GM23338 (cell line): ENCODE measurements at regions not wholly inside any gene's neighbourhood (a gene's known extent, or its start where the extent isn't known, plus 50 kb on each side); places are given as distances from the start of the nearest gene placed in this dataset.

Experiments used
- ATAC-seq: fragments of 200-7000 bp; cut with Tn5 transposase; 3 replicates; pipeline ENCODE4 v1.9.1; 2020
- DNase-seq: peaks from one replicate; pipeline ENCODE4 v3.0.0-alpha.2; 2015; ENCODE audit warnings: low spot score
- H2AFZ ChIP-seq: fragments of 200-600 bp; sonication (generic); 2 replicates; pipeline ENCODE4 v1.8.0; 2016; ENCODE audit warnings: antibody characterized with exemption, mild to moderate bottlenecking, moderate library complexity
- H3F3A ChIP-seq: fragments of 200-600 bp; sonication (generic); replicated peaks from 2 replicates; pipeline ENCODE4 v1.8.0; 2017; ENCODE audit warnings: antibody characterized with exemption, mixed run types, low read depth
- H3K27ac ChIP-seq: fragments of 200-600 bp; sonication (generic); 2 replicates; pipeline ENCODE4 v1.6.1; 2016; ENCODE audit warnings: low read depth
- H3K27me3 ChIP-seq: fragments of 200-600 bp; sonication (generic); 2 replicates; pipeline ENCODE4 v1.8.0; 2016; ENCODE audit warnings: mild to moderate bottlenecking, mixed run types, moderate library complexity; ENCODE audit not compliant: insufficient read depth
- H3K36me3 ChIP-seq: fragments of 200-600 bp; sonication (generic); 2 replicates; pipeline ENCODE4 v1.8.0; 2016; ENCODE audit warnings: mild to moderate bottlenecking; ENCODE audit not compliant: insufficient read depth
- H3K4me1 ChIP-seq: fragments of 200-600 bp; sonication (generic); 2 replicates; pipeline ENCODE4 v1.8.0; 2016; ENCODE audit warnings: mild to moderate bottlenecking, moderate library complexity; ENCODE audit not compliant: insufficient read depth
- H3K4me2 ChIP-seq: fragments of 200-600 bp; sonication (generic); 2 replicates; pipeline ENCODE4 v1.7.1; 2017; ENCODE audit warnings: mixed run types
- H3K4me3 ChIP-seq: fragments of 200-600 bp; sonication (generic); 2 replicates; pipeline ENCODE4 v1.6.1; 2016; ENCODE audit warnings: mixed run types
- H3K79me2 ChIP-seq: fragments of 200-600 bp; sonication (generic); replicated peaks from 2 replicates; pipeline ENCODE4 v1.8.0; 2017; ENCODE audit warnings: mild to moderate bottlenecking; ENCODE audit not compliant: insufficient read depth
- H3K9me2 ChIP-seq: fragments of 200-600 bp; sonication (generic); 2 replicates; pipeline ENCODE4 v1.8.0; 2017; ENCODE audit not compliant: insufficient read depth
- H4K20me1 ChIP-seq: fragments of 200-600 bp; sonication (generic); replicated peaks from 2 replicates; pipeline ENCODE4 v1.8.0; 2017; ENCODE audit warnings: mild to moderate bottlenecking; ENCODE audit not compliant: insufficient read depth
- H3K27ac Mint-ChIP-seq: 2 replicates; pipeline ENCODE4 v1.8.0; 2020; ENCODE audit warnings: inconsistent platforms, mild to moderate bottlenecking, moderate library complexity, mixed read lengths
- H3K27me3 Mint-ChIP-seq: 3 replicates; pipeline ENCODE4 v1.8.0; 2022; ENCODE audit warnings: low read depth, mild to moderate bottlenecking, moderate library complexity, mixed read lengths, inconsistent platforms; ENCODE audit not compliant: insufficient read depth, poor library complexity
- H3K36me3 Mint-ChIP-seq: 3 replicates; pipeline ENCODE4 v1.8.0; 2021; ENCODE audit warnings: low read depth, mild to moderate bottlenecking, inconsistent platforms, moderate library complexity, mixed read lengths
- H3K4me1 Mint-ChIP-seq: 3 replicates; pipeline ENCODE4 v1.8.0; 2020; ENCODE audit warnings: mild to moderate bottlenecking, inconsistent platforms, mixed read lengths
- H3K4me3 Mint-ChIP-seq: 3 replicates; pipeline ENCODE4 v1.8.0; 2021; ENCODE audit warnings: moderate library complexity, mild to moderate bottlenecking, inconsistent platforms, mixed read lengths
- H3K9me3 Mint-ChIP-seq: 3 replicates; pipeline ENCODE4 v1.8.0; 2020; ENCODE audit warnings: moderate library complexity, mild to moderate bottlenecking, inconsistent platforms, mixed read lengths
- CREB1 ChIP-seq: fragments of 250-450 bp; sonication (Bioruptor Pico); IDR thresholded peaks from 2 replicates; pipeline ENCODE4 v1.5.0; 2020; ENCODE audit warnings: low read depth, mild to moderate bottlenecking, moderate library complexity
- ETS1 ChIP-seq: IDR thresholded peaks from 2 replicates; pipeline ENCODE4 v1.6.1; 2016; ENCODE audit warnings: antibody characterized with exemption
- JUNB ChIP-seq: IDR thresholded peaks from one replicate; pipeline ENCODE4 v1.6.1; 2016; ENCODE audit warnings: antibody characterized with exemption; ENCODE audit not compliant: unreplicated experiment
- NANOG ChIP-seq: IDR thresholded peaks from 2 replicates; pipeline ENCODE4 v1.6.1; 2016; ENCODE audit warnings: antibody characterized with exemption, borderline replicate concordance
- POLR2AphosphoS5 ChIP-seq: IDR thresholded peaks from 2 replicates; pipeline ENCODE4 v1.6.1; 2016; ENCODE audit warnings: antibody characterized with exemption, low read depth
- STAT1 ChIP-seq: IDR thresholded peaks from one replicate; pipeline ENCODE4 v1.6.1; 2016; ENCODE audit warnings: antibody characterized with exemption; ENCODE audit not compliant: unreplicated experiment
- ZNF114 ChIP-seq: fragments of 250-450 bp; sonication (Bioruptor Pico); IDR thresholded peaks from 2 replicates; pipeline ENCODE4 v1.5.0; 2020; ENCODE audit warnings: mild to moderate bottlenecking, moderate library complexity
- ZNF331 ChIP-seq: fragments of 250-450 bp; sonication (Bioruptor Pico); IDR thresholded peaks from 2 replicates; pipeline ENCODE4 v1.5.0; 2020; ENCODE audit warnings: low read depth, mild to moderate bottlenecking, moderate library complexity
- TF ChIP-seq, protein P1 (sequence below): fragments of 250-450 bp; sonication (Bioruptor Pico); IDR thresholded peaks from 2 replicates; pipeline ENCODE4 v1.5.0; 2020; ENCODE audit warnings: mild to moderate bottlenecking, moderate library complexity
- TF ChIP-seq, protein P2 (sequence below): IDR thresholded peaks from one replicate; pipeline ENCODE4 v1.6.1; 2018; ENCODE audit warnings: antibody characterized with exemption; ENCODE audit not compliant: unreplicated experiment

DNA sequence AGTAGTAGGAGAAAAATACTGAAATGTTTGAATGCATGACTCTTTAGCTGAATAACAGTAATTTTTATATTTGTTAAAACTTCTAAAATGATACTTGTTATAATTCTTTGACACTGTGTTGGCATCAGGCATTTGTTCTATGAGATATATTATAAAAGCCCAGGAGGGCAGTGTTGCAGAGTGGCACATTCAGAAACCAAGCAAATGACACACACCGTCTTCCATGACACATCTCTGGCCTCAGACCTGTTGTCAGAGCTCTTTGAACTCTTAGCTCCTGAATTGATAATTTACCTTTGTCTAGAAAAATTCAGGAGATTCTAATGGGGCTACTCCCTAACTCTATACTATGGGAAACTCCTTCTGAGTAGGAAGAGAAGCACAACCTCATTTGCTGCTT, 62.4 kb upstream of the MDFIC start:
- Mint-ChIP-seq H3K27me3 (no peaks in the 10 kb centered on the region), H3K4me3 (no peak overlapping the region), H3K36me3 (no peaks in the 10 kb centered on the region), H3K9me3 (no peaks in the 10 kb centered on the region), H3K4me1 (peaks cover 31% of the 10 kb centered on the region), H3K27ac (no peak overlapping the region)
- no peak for TF ChIP-seq CREB1 (CRISPR knock-in tag)
- TF ChIP-seq, protein P1, sequence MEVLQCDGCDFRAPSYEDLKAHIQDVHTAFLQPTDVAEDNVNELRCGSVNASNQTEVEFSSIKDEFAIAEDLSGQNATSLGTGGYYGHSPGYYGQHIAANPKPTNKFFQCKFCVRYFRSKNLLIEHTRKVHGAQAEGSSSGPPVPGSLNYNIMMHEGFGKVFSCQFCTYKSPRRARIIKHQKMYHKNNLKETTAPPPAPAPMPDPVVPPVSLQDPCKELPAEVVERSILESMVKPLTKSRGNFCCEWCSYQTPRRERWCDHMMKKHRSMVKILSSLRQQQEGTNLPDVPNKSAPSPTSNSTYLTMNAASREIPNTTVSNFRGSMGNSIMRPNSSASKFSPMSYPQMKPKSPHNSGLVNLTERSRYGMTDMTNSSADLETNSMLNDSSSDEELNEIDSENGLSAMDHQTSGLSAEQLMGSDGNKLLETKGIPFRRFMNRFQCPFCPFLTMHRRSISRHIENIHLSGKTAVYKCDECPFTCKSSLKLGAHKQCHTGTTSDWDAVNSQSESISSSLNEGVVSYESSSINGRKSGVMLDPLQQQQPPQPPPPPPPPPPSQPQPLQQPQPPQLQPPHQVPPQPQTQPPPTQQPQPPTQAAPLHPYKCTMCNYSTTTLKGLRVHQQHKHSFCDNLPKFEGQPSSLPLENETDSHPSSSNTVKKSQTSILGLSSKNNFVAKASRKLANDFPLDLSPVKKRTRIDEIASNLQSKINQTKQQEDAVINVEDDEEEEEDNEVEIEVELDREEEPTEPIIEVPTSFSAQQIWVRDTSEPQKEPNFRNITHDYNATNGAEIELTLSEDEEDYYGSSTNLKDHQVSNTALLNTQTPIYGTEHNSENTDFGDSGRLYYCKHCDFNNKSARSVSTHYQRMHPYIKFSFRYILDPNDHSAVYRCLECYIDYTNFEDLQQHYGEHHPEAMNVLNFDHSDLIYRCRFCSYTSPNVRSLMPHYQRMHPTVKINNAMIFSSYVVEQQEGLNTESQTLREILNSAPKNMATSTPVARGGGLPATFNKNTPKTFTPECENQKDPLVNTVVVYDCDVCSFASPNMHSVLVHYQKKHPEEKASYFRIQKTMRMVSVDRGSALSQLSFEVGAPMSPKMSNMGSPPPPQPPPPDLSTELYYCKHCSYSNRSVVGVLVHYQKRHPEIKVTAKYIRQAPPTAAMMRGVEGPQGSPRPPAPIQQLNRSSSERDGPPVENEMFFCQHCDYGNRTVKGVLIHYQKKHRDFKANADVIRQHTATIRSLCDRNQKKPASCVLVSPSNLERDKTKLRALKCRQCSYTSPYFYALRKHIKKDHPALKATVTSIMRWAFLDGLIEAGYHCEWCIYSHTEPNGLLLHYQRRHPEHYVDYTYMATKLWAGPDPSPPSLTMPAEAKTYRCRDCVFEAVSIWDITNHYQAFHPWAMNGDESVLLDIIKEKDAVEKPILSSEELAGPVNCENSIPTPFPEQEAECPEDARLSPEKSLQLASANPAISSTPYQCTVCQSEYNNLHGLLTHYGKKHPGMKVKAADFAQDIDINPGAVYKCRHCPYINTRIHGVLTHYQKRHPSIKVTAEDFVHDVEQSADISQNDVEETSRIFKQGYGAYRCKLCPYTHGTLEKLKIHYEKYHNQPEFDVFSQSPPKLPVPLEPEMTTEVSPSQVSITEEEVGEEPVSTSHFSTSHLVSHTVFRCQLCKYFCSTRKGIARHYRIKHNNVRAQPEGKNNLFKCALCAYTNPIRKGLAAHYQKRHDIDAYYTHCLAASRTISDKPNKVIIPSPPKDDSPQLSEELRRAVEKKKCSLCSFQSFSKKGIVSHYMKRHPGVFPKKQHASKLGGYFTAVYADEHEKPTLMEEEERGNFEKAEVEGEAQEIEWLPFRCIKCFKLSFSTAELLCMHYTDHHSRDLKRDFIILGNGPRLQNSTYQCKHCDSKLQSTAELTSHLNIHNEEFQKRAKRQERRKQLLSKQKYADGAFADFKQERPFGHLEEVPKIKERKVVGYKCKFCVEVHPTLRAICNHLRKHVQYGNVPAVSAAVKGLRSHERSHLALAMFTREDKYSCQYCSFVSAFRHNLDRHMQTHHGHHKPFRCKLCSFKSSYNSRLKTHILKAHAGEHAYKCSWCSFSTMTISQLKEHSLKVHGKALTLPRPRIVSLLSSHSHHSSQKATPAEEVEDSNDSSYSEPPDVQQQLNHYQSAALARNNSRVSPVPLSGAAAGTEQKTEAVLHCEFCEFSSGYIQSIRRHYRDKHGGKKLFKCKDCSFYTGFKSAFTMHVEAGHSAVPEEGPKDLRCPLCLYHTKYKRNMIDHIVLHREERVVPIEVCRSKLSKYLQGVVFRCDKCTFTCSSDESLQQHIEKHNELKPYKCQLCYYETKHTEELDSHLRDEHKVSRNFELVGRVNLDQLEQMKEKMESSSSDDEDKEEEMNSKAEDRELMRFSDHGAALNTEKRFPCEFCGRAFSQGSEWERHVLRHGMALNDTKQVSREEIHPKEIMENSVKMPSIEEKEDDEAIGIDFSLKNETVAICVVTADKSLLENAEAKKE (CRISPR knock-in tag): no peak
- TF ChIP-seq STAT1: no peak
- TF ChIP-seq, protein P2, sequence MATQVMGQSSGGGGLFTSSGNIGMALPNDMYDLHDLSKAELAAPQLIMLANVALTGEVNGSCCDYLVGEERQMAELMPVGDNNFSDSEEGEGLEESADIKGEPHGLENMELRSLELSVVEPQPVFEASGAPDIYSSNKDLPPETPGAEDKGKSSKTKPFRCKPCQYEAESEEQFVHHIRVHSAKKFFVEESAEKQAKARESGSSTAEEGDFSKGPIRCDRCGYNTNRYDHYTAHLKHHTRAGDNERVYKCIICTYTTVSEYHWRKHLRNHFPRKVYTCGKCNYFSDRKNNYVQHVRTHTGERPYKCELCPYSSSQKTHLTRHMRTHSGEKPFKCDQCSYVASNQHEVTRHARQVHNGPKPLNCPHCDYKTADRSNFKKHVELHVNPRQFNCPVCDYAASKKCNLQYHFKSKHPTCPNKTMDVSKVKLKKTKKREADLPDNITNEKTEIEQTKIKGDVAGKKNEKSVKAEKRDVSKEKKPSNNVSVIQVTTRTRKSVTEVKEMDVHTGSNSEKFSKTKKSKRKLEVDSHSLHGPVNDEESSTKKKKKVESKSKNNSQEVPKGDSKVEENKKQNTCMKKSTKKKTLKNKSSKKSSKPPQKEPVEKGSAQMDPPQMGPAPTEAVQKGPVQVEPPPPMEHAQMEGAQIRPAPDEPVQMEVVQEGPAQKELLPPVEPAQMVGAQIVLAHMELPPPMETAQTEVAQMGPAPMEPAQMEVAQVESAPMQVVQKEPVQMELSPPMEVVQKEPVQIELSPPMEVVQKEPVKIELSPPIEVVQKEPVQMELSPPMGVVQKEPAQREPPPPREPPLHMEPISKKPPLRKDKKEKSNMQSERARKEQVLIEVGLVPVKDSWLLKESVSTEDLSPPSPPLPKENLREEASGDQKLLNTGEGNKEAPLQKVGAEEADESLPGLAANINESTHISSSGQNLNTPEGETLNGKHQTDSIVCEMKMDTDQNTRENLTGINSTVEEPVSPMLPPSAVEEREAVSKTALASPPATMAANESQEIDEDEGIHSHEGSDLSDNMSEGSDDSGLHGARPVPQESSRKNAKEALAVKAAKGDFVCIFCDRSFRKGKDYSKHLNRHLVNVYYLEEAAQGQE: no peak
- TF ChIP-seq ETS1: no peak
- TF ChIP-seq POLR2AphosphoS5: no peak
- no peak for TF ChIP-seq NANOG
- no peak for TF ChIP-seq ZNF114 (CRISPR knock-in tag)
- no peak for TF ChIP-seq ZNF331
- TF ChIP-seq JUNB: no peak
- Histone ChIP-seq H3K4me2 (no peak overlapping the region), H2AFZ (no peak overlapping the region), H3K4me3 (no peak overlapping the region), H3F3A (no peaks in the 10 kb centered on the region), H3K27ac (no peak overlapping the region), H3K4me1 (0 out of 2 replicates have a peak, but pooled peaks cover 14% of the 10 kb centered on the region), H3K27me3 (no peaks in the 10 kb centered on the region), H3K79me2 (no peaks in the 10 kb centered on the region), H3K9me2 (no peaks in the 10 kb centered on the region; the same call in 1 of the 2 replicates), H4K20me1 (no peaks in the 10 kb centered on the region), H3K36me3 (no peaks in the 10 kb centered on the region)
- DNase-seq: no peak
- ATAC-seq: no peak
